GDM1 (cell line): ENCODE measurements at regions not wholly inside any gene's neighbourhood (a gene's known extent, or its start where the extent isn't known, plus 50 kb on each side); places are given as distances from the start of the nearest gene placed in this dataset.
"Not testable (repeated sequence)": the region's sequence is repeated elsewhere in the genome, so short reads cannot be mapped to it uniquely, and the experiment has no call there.

Experiments used
- DNase-seq: peaks from one replicate; lab custom pipeline; 2025; lab: John Stamatoyannopoulos, UW

- no peak for DNase-seq
Observed at GRCh38 chr14:101616202-101616601, 54.9 kb downstream of the DIO3 start.

- no peak for DNase-seq
Observed at GRCh38 chr14:101619484-101619883, 58.2 kb downstream of the DIO3 start.

GRCh38 chr14:101620031-101620788 is 58.9 kb downstream of the DIO3 start:
- DNase-seq: no peak

GRCh38 chr14:101620821-101621785 is 59.8 kb downstream of the DIO3 start:
- no peak for DNase-seq

GRCh38 chr14:101622251-101623076 is 61.2 kb downstream of the DIO3 start:
- DNase-seq: no peak

- no peak for DNase-seq
Observed at GRCh38 chr14:101623077-101623372, 61.7 kb downstream of the DIO3 start.

- no peak for DNase-seq
Observed at GRCh38 chr14:101623685-101624444, 62.6 kb downstream of the DIO3 start.

- no peak for DNase-seq
Observed at GRCh38 chr14:101624536-101624935, 63.2 kb downstream of the DIO3 start.

GRCh38 chr14:101625336-101626097 is 64.2 kb downstream of the DIO3 start:
- DNase-seq: no peak

- DNase-seq: no peak
Observed at GRCh38 chr14:101626331-101626730, 65.0 kb downstream of the DIO3 start.

GRCh38 chr14:101627915-101628262 is 66.6 kb downstream of the DIO3 start:
- no peak for DNase-seq

GRCh38 chr14:101628471-101628966 is 67.2 kb downstream of the DIO3 start:
- DNase-seq: peak; percentile 20

- DNase-seq: no peak
Observed at GRCh38 chr14:101628975-101629374, 67.7 kb downstream of the DIO3 start.

GRCh38 chr14:101630056-101630965 is 69.0 kb downstream of the DIO3 start:
- no peak for DNase-seq

- no peak for DNase-seq
Observed at GRCh38 chr14:101631199-101631598, 69.9 kb downstream of the DIO3 start.

- not testable (repeated sequence) for DNase-seq
Observed at GRCh38 chr14:101631970-101632369, 70.7 kb downstream of the DIO3 start.

GRCh38 chr14:101632520-101632919 is 71.2 kb downstream of the DIO3 start:
- DNase-seq: no peak

GRCh38 chr14:101633276-101633675 is 72.0 kb downstream of the DIO3 start:
- DNase-seq: no peak

GRCh38 chr14:101634202-101634849 is 73.0 kb downstream of the DIO3 start:
- no peak for DNase-seq
